ENCODE measurements at regions not wholly inside any gene's neighbourhood (a gene's known extent, or its start where the extent isn't known, plus 50 kb on each side); places are given as distances from the start of the nearest gene placed in this dataset.

GRCh38 chr5:152221721-152222629 is 183.1 kb downstream of the NMUR2 start:
- TF ChIP-seq, protein P1, sequence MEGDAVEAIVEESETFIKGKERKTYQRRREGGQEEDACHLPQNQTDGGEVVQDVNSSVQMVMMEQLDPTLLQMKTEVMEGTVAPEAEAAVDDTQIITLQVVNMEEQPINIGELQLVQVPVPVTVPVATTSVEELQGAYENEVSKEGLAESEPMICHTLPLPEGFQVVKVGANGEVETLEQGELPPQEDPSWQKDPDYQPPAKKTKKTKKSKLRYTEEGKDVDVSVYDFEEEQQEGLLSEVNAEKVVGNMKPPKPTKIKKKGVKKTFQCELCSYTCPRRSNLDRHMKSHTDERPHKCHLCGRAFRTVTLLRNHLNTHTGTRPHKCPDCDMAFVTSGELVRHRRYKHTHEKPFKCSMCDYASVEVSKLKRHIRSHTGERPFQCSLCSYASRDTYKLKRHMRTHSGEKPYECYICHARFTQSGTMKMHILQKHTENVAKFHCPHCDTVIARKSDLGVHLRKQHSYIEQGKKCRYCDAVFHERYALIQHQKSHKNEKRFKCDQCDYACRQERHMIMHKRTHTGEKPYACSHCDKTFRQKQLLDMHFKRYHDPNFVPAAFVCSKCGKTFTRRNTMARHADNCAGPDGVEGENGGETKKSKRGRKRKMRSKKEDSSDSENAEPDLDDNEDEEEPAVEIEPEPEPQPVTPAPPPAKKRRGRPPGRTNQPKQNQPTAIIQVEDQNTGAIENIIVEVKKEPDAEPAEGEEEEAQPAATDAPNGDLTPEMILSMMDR (IDR thresholded peaks at IDR 0.05; ENCODE audit: insufficient read depth, low read depth, low read length), result no peak
- POLR2A ChIA-PET, result no interaction called here
- no peak for DNase-seq (ENCODE audit: low read depth)
- H3K4me3 ChIP-seq (ENCODE audit: low read depth, low read length), result no peak overlapping the region
- H3K27me3 ChIP-seq (ENCODE audit: control insufficient read depth, insufficient read depth, low read length), result no peaks in the 10 kb centered on the region
- no peaks in the 10 kb centered on the region for H3K36me3 ChIP-seq (ENCODE audit: control insufficient read depth, insufficient read depth, low read length)
- CTCF ChIA-PET, result interaction anchor here (0.6 kb wide), 1 partner anchor 59 kb away, joined by 4 read pairs; no protein-coding TSS in a partner anchor

- POLR2A ChIA-PET, result no interaction called here
- TF ChIP-seq, protein P1 (IDR thresholded peaks at IDR 0.05; ENCODE audit: insufficient read depth, low read depth, low read length), result no peak
- CTCF ChIA-PET, result no interaction called here
These were observed 186.4 kb downstream of the NMUR2 start for GRCh38 chr5:152218694-152219093.

GRCh38 chr5:152205804-152206203 is 199.3 kb downstream of the NMUR2 start:
- DNase-seq (ENCODE audit: low read depth), result no peak
- POLR2A ChIA-PET, result no interaction called here
- no peaks in the 10 kb centered on the region for H3K27me3 ChIP-seq (ENCODE audit: control insufficient read depth, insufficient read depth, low read length)
- TF ChIP-seq, protein P1 (IDR thresholded peaks at IDR 0.05; ENCODE audit: insufficient read depth, low read depth, low read length), result no peak
- no peaks in the 10 kb centered on the region for H3K36me3 ChIP-seq (ENCODE audit: control insufficient read depth, insufficient read depth, low read length)
- no peak overlapping the region for H3K4me3 ChIP-seq (ENCODE audit: low read depth, low read length)
- CTCF ChIA-PET, result no interaction called here

More at GRCh38 chr5:152218694-152219093, 186.4 kb downstream of the NMUR2 start:
- Histone ChIP-seq H3K27me3 (ENCODE audit: control insufficient read depth, insufficient read depth, low read length) (no peaks in the 10 kb centered on the region), H3K36me3 (ENCODE audit: control insufficient read depth, insufficient read depth, low read length) (no peaks in the 10 kb centered on the region), H3K4me3 (ENCODE audit: low read depth, low read length) (no peak overlapping the region)
- DNase-seq (ENCODE audit: low read depth), result no peak

DNA sequence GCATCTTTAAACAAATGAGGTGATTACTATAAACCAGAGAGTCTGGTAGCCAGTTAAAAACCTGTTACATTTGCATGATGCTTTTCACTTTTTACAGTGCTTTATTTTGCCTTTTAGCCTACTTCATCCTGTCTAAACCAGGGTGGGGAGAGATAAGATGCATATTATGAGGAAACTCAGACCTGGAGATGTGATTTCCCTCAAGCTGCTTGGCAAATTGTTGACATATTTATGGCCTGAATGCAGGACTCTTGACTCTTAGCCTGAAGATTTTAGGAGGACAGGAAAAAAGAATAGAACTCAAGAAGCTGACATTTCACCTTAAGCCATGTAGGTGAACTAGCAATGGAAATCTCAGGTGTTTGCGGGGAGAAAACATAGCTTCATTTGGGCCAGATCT is 202.8 kb downstream of the NMUR2 start:
- ChIA-PET CTCF (interaction anchor here (1.5 kb wide), 1 partner anchor 59 kb away, joined by 3 read pairs; no protein-coding TSS in a partner anchor), POLR2A (no interaction called here)
- H3K4me3 ChIP-seq (ENCODE audit: low read depth, low read length), result no peak overlapping the region
- TF ChIP-seq, protein P1 (IDR thresholded peaks at IDR 0.05; ENCODE audit: insufficient read depth, low read depth, low read length), result no peak
- H3K27me3 ChIP-seq (ENCODE audit: control insufficient read depth, insufficient read depth, low read length), result no peaks in the 10 kb centered on the region
- no peaks in the 10 kb centered on the region for H3K36me3 ChIP-seq (ENCODE audit: control insufficient read depth, insufficient read depth, low read length)
- no peak for DNase-seq (ENCODE audit: low read depth)

GRCh38 chr5:152193391-152194107 is 211.5 kb downstream of the NMUR2 start:
- ChIA-PET POLR2A (no interaction called here), CTCF (no interaction called here)
- H3K27me3 ChIP-seq (ENCODE audit: control insufficient read depth, insufficient read depth, low read length), result no peaks in the 10 kb centered on the region
- TF ChIP-seq, protein P1 (IDR thresholded peaks at IDR 0.05; ENCODE audit: insufficient read depth, low read depth, low read length), result no peak
- no peak overlapping the region for H3K4me3 ChIP-seq (ENCODE audit: low read depth, low read length)
- H3K36me3 ChIP-seq (ENCODE audit: control insufficient read depth, insufficient read depth, low read length), result no peaks in the 10 kb centered on the region
- DNase-seq (ENCODE audit: low read depth), result no peak

All from BJ (cell line).